Neural cell (in vitro differentiated cells): ENCODE measurements at regions not wholly inside any gene's neighbourhood (a gene's known extent, or its start where the extent isn't known, plus 50 kb on each side); places are given as distances from the start of the nearest gene placed in this dataset.

Source experiments
- H2AFZ ChIP-seq: fragments of 200-600, 300-800 bp; sonication (generic), shearing (Covaris generic); 2 replicates; pipeline ENCODE4 v1.6.0; 2014; ENCODE audit warnings: low read depth, mild to moderate bottlenecking, antibody characterized with exemption, low read length, moderate library complexity
- H3F3A ChIP-seq: fragments of 200-600 bp; shearing (Covaris generic); 2 replicates; pipeline ENCODE4 v1.6.1; 2016; ENCODE audit warnings: mild to moderate bottlenecking, moderate library complexity, mixed read lengths, antibody characterized with exemption, low read length; ENCODE audit not compliant: insufficient read depth, poor library complexity, severe bottlenecking
- H3K27ac ChIP-seq: fragments of 200-600, 300-800 bp; sonication (generic), shearing (Covaris generic); 2 replicates; pipeline ENCODE4 v1.5.1; 2014; ENCODE audit warnings: mild to moderate bottlenecking, low read length, moderate library complexity
- H3K27me3 ChIP-seq: fragments of 300-800, 200-600 bp; sonication (generic), shearing (Covaris generic); 2 replicates; pipeline ENCODE4 v1.6.0; 2014; ENCODE audit warnings: mild to moderate bottlenecking, low read depth, low read length, moderate library complexity; ENCODE audit not compliant: insufficient read depth
- H3K36me3 ChIP-seq: fragments of 300-800, 200-600 bp; sonication (generic), shearing (Covaris generic); 2 replicates; pipeline ENCODE4 v1.5.1; 2014; ENCODE audit warnings: mild to moderate bottlenecking, antibody characterized with exemption, low read length, moderate library complexity; ENCODE audit not compliant: insufficient read depth
- H3K4me2 ChIP-seq: fragments of 300-800, 200-600 bp; sonication (generic), shearing (Covaris generic); 2 replicates; pipeline ENCODE4 v1.6.0; 2014; ENCODE audit warnings: mild to moderate bottlenecking, low read length
- H3K4me3 ChIP-seq: fragments of 300-800, 200-600 bp; sonication (generic), shearing (Covaris generic); 2 replicates; pipeline ENCODE4 v1.5.1; 2014; ENCODE audit warnings: mild to moderate bottlenecking, low read length, moderate library complexity
- H3K79me2 ChIP-seq: fragments of 200-600 bp; shearing (Covaris generic); replicated peaks from 2 replicates; pipeline ENCODE4 v1.6.0; 2014; ENCODE audit warnings: mild to moderate bottlenecking, low read length, moderate library complexity; ENCODE audit not compliant: insufficient read depth
- H3K9ac ChIP-seq: fragments of 300-800, 200-600 bp; sonication (generic), shearing (Covaris generic); 2 replicates; pipeline ENCODE4 v1.6.1; 2016; ENCODE audit warnings: mild to moderate bottlenecking, low read length, mixed read lengths
- H3K9me2 ChIP-seq: fragments of 200-600 bp; shearing (Covaris generic); 2 replicates; pipeline ENCODE4 v1.6.1; 2016; ENCODE audit warnings: mild to moderate bottlenecking, low read length, mixed read lengths; ENCODE audit not compliant: insufficient read depth
- H3K9me3 ChIP-seq: fragments of 200-600, 300-800 bp; sonication (generic), shearing (Covaris generic); 2 replicates; pipeline ENCODE4 v1.6.1; 2016; ENCODE audit warnings: mild to moderate bottlenecking, mixed run types, low read length, moderate library complexity, mixed read lengths
- H4K20me1 ChIP-seq: fragments of 200-600 bp; shearing (Covaris generic); 2 replicates; pipeline ENCODE4 v1.6.1; 2016; ENCODE audit warnings: mild to moderate bottlenecking, mixed run types; ENCODE audit not compliant: insufficient read depth
- EP300 ChIP-seq: fragments of 450-650 bp; conservative IDR thresholded peaks from 2 replicates; pipeline ENCODE4 v1.6.1; 2014; ENCODE audit warnings: antibody characterized with exemption, mild to moderate bottlenecking, moderate library complexity; ENCODE audit not compliant: poor library complexity, severe bottlenecking
- EZH2 ChIP-seq: fragments of 200-600, 300-800 bp; shearing (Covaris generic), sonication (generic); IDR thresholded peaks from 2 replicates; pipeline ENCODE4 v1.6.1; 2014; ENCODE audit warnings: antibody characterized with exemption, low read length, borderline replicate concordance, mild to moderate bottlenecking; ENCODE audit not compliant: insufficient read depth, poor library complexity, severe bottlenecking
- MXI1 ChIP-seq: fragments of 450-650 bp; conservative IDR thresholded peaks from 2 replicates; pipeline ENCODE4 v1.6.1; 2014; ENCODE audit warnings: antibody characterized with exemption, mild to moderate bottlenecking; ENCODE audit not compliant: poor library complexity, severe bottlenecking
- POLR2AphosphoS5 ChIP-seq: IDR thresholded peaks from 2 replicates; pipeline ENCODE4 v1.6.1; 2012
- RAD21 ChIP-seq: fragments of 450-650 bp; conservative IDR thresholded peaks from 2 replicates; pipeline ENCODE4 v1.6.1; 2014; ENCODE audit warnings: antibody characterized with exemption, mild to moderate bottlenecking, moderate library complexity
- REST ChIP-seq: IDR thresholded peaks from 2 replicates; pipeline ENCODE4 v1.6.1; 2012; ENCODE audit warnings: borderline replicate concordance
- SMC3 ChIP-seq: fragments of 450-650 bp; conservative IDR thresholded peaks from 2 replicates; pipeline ENCODE4 v1.6.1; 2014; ENCODE audit warnings: antibody characterized with exemption, mild to moderate bottlenecking, moderate library complexity; ENCODE audit not compliant: poor library complexity
- TAF1 ChIP-seq: IDR thresholded peaks from 2 replicates; pipeline ENCODE4 v1.6.1; 2012; ENCODE audit warnings: low read depth
- TF ChIP-seq, protein P1 (sequence below): fragments of 450-650 bp; IDR thresholded peaks from 2 replicates; pipeline ENCODE4 v1.5.1; 2014; ENCODE audit warnings: antibody characterized with exemption, mild to moderate bottlenecking, moderate library complexity; ENCODE audit not compliant: poor library complexity, severe bottlenecking

DNA sequence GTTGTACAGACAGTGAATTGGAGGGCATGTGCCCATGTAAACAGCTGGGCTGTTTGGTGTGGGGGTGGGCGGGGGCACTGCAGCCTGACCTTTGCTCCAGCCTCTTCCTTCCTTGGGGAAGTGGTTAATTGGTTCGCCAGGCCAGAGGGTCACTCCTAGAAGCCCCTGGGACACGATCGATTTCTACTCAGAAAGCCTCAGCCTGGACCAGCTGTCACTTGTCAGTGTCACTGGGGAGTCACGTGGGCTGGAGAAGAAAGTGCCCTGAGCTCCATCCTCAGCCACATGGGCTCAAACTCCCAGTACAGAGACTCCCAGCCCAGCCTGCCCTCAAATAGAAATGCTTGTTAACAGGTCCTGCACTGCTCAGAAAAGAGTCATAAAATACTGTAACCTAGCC, 423.8 kb upstream of the SULF2 start:
- Histone ChIP-seq H3K9me2 (no peaks in the 10 kb centered on the region), H3K9me3 (no peaks in the 10 kb centered on the region), H3K36me3 (no peaks in the 10 kb centered on the region), H3K4me2 (no peak overlapping the region), H3K79me2 (no peaks in the 10 kb centered on the region), H3K4me3 (no peak overlapping the region), H3K27ac (no peak overlapping the region), H4K20me1 (no peaks in the 10 kb centered on the region), H2AFZ (no peak overlapping the region), H3K27me3 (no peaks in the 10 kb centered on the region), H3F3A (no peaks in the 10 kb centered on the region), H3K9ac (no peak overlapping the region)
- TF ChIP-seq EZH2 (no peak), REST (no peak), RAD21 (no peak), EP300 (no peak), TAF1 (no peak)
- TF ChIP-seq, protein P1, sequence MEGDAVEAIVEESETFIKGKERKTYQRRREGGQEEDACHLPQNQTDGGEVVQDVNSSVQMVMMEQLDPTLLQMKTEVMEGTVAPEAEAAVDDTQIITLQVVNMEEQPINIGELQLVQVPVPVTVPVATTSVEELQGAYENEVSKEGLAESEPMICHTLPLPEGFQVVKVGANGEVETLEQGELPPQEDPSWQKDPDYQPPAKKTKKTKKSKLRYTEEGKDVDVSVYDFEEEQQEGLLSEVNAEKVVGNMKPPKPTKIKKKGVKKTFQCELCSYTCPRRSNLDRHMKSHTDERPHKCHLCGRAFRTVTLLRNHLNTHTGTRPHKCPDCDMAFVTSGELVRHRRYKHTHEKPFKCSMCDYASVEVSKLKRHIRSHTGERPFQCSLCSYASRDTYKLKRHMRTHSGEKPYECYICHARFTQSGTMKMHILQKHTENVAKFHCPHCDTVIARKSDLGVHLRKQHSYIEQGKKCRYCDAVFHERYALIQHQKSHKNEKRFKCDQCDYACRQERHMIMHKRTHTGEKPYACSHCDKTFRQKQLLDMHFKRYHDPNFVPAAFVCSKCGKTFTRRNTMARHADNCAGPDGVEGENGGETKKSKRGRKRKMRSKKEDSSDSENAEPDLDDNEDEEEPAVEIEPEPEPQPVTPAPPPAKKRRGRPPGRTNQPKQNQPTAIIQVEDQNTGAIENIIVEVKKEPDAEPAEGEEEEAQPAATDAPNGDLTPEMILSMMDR, result no peak

- Histone ChIP-seq H3K27me3 (no peaks in the 10 kb centered on the region), H3K4me2 (no peak overlapping the region), H3K36me3 (no peaks in the 10 kb centered on the region), H3K9ac (no peak overlapping the region), H3K27ac (no peak overlapping the region), H3F3A (no peaks in the 10 kb centered on the region), H4K20me1 (no peaks in the 10 kb centered on the region), H3K9me3 (no peaks in the 10 kb centered on the region), H3K9me2 (no peaks in the 10 kb centered on the region), H3K4me3 (no peak overlapping the region), H2AFZ (no peak overlapping the region), H3K79me2 (no peaks in the 10 kb centered on the region)
- TF ChIP-seq, protein P1, result no peak
- TF ChIP-seq POLR2AphosphoS5, result no peak
- TF ChIP-seq SMC3, result no peak
- TF ChIP-seq EP300, result no peak
- no peak for TF ChIP-seq EZH2
- no peak for TF ChIP-seq TAF1
- no peak for TF ChIP-seq MXI1
- TF ChIP-seq RAD21, result no peak
- no peak for TF ChIP-seq REST
Measured at GRCh38 chr20:48208176-48208575, 422.9 kb upstream of the SULF2 start.
